ENCODE measurements at regions not wholly inside any gene's neighbourhood (a gene's known extent, or its start where the extent isn't known, plus 50 kb on each side); places are given as distances from the start of the nearest gene placed in this dataset.
"Not testable (repeated sequence)": the region's sequence is repeated elsewhere in the genome, so short reads cannot be mapped to it uniquely, and the experiment has no call there.

DNA sequence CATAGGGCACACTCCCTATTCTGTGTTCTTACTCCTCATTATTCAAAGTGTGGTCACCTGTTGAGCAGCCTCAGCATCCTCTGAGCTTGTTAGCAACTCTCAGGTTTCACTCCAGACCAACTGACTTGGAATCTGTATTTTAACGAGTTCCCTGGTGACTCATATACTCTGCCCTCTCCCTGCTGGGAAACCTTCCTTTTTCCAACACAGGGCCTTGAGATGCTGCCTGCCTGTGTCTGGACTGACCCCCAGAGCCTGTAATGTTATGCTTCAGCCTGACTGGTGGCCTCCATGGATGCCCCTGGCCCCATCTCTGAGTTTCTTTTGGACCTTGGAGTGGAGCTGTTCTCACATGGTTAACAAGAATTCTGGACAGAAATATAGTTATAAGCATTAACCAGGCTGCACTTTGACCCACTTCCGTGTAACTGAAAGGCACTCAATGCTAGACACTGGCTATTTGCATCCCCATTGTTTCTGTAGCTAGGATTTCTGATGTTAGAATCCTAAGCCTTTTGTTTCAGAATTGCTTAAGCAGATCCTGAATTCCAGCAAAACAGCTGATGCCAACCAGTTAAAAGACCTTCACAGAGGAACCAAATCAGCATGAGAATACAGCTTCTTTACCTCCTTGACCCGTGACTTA lies 262.6 kb downstream of the STIM2 start:
- no peak for DNase-seq

DNA sequence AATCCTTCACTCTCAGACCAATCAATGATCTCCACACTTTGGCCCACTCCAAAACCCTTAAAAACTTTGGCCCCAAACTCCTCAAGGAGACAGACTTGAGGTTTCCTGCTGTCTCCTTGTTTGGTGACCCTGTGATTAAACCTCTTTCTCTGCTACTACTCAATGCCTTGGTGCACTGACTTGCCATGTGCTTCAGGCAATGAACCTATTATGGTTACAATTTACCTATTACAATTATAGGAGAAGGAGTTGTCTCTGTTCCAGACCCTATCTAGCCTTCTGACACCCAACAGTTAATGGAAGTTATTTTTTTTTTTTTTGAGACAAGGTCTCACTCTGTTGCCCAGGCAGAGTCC lies 263.1 kb downstream of the STIM2 start:
- no peak for DNase-seq

DNA sequence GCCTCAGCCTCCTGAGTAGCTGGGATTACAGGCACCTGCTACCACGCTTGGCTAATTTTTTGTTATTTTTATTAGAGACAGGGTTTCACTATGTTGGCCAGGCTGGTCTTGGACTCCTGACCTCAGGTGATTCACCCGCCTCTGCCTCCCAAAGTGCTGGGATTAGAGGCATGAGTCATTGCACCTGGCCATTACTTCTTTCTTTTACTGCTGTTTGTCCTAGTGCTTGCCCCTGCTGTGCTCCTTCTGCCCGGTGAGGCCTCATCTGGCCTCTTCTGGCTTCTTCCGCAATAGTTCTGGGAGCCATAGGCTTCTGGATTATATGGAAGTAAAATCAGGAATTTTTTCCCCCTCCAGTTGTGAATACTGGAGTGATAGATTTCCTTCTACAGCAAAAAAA lies 266.3 kb downstream of the STIM2 start:
- DNase-seq = not testable (repeated sequence)

DNA sequence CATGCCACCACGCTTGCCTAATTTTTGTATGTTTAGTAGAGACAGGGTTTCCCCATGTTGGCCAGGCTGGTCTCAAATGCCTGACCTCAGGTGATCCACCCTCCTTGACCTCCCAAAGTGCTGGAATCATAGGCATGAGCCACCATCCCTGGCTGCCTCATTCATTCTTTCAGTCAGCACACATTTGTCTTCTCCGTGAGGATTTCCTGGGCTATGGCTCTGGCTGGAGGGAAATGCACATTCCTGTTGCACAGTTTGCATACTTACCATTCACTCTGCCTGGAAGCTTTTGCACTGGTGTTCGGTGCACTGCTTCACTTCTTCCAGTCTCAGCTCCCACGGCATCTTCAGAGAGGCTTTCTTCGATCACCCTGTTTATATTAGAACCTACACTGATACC lies 267.8 kb downstream of the STIM2 start:
- no peak for DNase-seq

DNA sequence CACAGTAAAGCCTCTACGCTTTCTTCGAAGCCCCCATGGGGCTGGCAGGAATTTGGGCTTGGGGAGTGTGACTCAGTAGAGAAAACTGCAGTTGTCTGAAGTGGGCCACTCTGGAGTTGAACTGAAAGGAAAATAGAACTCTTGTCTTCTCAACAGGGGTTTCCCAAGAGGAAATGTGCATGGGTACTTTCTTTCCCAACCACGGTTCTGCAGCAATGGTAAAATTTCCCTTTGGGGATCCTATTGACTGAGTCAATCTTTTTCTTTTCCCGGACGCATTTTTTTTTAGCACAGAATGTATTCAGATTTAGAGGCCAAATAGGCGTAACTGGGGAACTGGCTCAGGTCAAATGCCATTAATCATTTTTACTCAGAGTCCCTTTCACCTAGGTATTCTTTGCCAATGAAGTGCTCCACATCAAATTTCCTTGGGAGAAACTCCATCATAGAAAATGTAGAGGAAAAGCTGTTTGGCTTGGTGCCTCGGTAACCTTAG lies 269.3 kb downstream of the STIM2 start:
- DNase-seq = no peak

DNA sequence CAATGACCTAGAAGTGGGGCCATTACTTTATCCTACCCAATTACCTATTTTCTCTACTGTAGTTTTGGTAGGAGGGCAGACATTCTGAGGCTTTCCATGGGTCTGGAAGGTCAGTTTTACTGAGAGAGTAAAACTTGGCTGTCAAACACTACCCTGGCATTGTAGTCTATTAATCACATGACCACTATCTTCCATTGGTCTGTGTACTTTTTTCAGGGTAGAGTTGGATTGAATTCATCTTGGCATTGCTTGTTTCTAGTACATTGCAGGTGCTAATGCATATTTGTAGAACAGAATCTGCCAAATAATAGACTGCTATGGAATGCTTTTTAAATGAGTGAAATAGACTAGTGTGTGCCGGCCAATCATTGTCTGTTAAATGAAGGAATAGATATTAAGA lies 271.9 kb downstream of the STIM2 start:
- DNase-seq = no peak

DNA sequence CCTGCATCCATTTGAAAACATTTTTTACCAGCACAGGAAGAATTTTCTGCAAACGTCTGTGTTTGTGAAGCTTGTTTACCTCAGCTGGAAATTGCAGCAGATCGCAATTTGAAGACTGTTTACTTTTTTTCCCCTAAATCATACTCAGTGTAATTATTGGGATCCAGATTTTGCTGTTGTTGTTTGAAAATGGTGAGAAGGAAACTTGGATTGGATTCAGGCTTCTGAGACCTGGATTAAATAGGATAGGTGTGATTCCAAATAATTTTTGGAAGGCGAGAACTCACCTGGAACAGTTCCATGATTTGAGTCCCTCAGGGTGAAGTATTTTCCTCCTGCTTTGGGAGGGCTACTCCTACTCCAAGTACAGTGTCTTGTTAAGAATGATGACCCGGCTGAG lies 279.8 kb downstream of the STIM2 start:
- no peak for DNase-seq

DNA sequence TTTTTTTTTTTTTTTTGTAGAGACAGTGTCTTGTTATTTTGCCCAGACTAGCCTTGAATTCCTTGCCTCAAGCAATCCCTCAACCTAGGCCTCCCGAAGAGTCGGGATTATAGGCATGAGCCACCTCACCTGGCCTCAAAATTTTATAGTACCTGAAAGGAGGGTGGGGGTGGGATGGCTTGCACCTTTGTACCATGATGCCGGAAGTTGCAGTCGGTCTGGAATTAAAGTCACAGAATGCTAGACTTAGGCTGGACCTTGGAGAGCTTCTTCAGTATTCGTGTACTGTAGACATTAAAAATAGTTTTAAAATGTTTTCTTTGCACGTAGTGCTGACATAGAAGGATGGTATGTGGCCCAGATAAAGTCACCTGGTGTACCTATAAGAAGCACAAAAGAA lies 280.9 kb downstream of the STIM2 start:
- no peak for DNase-seq

DNA sequence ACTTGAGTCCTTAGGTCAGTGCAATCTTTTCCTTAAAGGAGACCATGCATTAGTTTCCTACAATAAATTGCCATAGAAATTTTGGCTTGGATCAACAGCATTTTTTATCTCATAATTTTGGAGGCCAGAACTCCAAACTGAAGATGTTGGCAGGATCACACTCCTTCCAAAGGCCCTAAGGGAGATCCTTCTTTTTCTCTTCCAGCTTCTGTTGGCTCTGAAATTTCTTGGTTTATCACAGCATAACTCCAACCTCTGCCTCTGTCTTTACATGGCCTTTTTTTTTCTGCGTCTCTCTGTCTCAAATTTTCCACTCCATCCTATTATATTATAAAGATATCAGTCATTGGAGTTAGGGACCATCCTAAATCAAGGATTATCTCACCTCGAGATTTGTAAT lies 282.2 kb downstream of the STIM2 start:
- DNase-seq = no peak

DNA sequence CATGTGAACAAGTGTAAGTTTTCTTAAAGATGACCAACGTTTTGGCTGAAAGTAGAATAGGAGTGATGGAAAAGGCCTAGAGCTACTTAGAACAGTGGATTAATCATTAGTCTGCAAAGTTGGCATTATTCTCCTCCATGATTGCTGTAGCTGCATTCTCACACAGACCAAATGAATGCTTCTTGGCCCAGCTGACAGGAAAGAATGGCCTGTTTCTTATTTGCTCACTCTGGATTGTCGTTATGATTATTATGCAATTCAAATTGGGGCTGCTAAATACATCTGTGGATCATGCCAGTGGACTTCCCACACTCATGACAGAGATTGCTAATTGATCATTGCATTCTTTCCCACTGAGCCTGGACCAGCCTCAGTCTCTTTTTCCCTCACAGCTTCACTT lies 285.0 kb downstream of the STIM2 start:
- no peak for DNase-seq

DNA sequence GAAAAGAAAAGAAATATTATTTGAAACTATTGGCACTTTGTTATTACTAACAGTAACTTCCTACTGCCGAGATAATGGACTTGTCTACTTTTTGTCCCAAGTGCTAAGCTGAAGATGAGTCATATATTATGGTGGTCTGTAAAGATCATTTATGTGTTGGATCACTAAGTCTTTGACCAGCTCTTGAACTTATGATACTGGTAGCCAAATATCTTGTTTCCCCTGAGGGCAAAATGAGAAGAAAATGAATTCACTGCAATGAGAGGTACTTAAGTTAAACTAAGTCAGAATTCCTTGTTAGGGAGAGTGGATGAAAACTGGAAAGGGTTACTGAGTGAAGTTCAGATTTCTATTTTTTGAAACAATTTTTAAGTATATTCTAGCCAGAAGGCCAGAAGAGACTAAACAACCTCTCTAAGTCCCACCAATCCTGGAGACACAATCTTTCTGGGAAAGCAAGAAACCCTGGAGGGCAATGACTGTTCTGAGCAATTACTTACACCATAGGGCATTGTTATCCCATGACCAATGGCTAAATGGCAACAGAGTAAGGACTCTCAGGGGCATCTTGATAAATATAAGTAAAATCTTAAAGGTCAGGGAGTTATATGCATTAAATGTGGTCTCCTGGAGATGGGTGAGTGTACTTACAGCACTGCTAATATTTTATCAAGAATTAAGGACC lies 287.7 kb downstream of the STIM2 start:
- no peak for DNase-seq

DNA sequence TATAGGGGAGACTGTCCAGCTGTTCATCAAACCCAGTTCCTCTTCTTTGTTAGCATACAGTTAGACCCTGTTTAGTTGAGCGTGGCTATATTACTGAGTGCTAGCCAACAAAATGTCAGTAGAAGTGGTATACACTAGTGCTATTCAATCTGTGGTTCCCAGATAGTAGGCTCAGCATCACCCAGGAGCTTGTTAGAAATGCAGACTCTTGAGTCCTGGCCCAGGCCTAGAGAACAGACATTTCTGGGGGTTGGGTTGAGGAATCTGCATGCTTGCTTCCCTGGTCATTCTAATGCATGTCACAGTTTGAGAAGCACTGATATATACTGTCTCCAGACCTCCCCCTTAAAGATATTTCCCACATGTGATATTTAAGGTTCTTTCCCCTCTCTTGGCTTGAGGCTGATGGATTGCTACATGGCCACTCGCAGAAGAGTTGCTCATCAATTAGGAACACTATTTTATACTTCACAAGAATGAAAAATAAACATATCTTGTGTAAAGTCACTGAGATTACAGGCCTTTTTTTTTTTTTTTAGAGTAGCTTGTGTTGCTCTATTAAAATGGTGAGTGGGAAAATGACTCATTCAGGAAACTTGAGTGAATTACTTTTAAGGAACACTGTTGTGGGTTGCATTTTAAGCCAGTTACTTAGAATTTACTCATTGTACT lies 289.0 kb downstream of the STIM2 start:
- no peak for DNase-seq

DNA sequence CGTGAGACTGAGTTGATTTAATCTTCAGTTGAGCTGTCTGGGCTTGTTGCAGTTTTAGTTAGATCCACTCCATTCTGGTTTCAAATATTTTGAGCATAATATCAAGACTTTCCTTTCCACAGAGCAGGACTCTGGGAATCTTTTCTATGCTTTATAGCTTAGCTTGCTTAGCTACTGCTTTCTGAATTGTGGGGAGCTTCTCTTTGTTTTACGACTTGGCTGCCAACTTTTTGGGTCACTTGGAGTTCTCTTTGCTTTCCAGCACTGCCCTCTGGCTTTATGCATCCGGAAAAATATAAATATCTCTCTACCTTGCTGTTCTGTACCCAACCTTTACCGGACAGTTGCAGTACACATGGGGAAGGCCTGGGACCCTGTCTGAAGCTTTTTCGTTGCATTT lies 292.1 kb downstream of the STIM2 start:
- no peak for DNase-seq

DNA sequence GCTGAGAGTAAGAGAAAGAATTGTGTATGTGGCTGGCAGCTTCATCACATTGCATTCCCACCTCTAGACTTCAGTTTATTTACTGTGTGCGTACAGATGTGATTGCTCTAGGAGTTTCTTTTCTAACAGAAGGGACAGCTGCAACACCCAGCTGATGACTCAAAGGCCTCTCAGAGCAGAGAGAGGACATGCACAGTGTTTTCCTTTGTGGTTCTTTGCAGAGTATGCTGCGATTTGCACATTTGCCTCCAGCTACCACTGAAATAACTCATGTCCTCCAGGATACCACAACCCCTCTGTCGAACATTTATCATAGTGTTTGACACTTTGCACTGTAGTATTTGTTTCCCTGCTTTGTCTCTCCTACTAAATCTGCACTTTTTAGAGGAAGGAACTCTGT lies 294.1 kb downstream of the STIM2 start:
- DNase-seq = no peak

DNA sequence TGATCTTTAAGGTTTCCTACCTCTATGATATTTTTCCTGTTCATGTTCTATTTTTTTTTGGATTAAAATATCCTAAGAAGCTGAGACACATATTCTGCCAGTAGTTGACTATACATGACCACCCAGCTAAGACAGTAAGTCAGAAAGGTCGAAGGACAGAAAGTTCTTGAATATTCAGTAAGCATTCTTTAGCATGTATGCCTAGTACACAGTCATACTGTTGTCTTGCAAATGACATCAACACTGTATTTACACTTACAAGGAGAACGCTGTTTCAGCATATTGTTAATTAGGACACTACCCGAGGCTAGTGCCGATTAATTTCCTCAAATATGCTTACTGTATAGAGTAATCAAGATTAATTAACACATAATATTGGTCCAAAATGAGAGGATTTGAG lies 300.6 kb downstream of the STIM2 start:
- no peak for DNase-seq

DNA sequence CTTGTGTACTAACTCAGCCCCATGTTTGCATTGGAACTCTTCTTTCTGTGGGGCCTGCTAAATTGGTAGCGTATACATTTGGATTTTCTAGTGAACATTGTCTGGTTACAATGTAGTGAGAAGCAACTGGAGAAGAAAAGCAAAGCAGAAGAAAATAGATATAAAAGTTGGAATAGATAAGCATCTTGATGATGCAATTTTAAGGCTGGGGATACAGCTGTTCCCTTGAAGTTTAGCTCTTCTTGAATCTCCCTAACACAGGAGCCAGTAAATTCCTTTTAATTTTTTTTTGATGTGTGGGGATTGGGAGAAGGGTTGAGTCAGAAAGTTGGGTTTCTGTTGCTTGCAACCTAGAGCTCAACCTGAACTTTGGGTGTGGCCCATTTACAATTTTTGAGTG lies 308.1 kb downstream of the STIM2 start:
- DNase-seq = no peak

DNA sequence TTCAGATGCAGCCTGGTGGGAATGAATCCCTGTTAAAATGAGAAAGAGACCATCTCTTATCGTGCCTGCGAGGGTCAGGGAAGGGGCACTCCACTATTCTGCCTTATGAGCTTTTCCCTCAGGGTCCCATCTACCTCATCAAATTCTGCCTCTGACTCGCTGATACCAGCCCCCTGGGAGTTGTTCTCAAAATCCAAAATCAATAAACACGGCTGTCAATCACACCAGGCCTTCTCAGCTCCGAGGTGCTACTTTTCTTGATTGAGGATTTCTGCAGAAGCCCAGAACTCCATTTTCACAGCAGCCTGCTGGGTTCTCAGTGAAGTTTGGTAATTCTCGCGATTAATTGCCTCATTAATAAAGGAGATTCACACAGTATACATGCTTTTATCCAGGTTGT lies 312.6 kb downstream of the STIM2 start:
- no peak for DNase-seq

DNA sequence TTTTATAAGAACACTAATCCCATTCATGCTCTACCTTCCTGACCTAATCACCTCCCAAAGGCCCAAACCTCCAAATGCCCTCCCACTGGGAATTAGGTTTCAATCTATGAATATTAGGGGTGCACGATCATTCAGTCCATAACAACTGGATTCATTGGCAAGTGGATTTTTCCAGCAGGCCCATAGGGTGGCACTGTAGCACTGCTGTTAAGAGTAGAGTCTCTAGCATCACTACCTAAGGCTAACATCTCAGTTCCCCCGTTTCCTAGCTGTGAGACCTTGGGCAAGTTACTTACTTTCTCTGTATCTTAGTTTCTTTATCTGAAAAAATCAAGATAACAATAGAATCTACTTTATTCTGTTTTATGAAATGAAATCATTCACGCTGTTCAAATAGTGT lies 315.8 kb downstream of the STIM2 start:
- no peak for DNase-seq

DNA sequence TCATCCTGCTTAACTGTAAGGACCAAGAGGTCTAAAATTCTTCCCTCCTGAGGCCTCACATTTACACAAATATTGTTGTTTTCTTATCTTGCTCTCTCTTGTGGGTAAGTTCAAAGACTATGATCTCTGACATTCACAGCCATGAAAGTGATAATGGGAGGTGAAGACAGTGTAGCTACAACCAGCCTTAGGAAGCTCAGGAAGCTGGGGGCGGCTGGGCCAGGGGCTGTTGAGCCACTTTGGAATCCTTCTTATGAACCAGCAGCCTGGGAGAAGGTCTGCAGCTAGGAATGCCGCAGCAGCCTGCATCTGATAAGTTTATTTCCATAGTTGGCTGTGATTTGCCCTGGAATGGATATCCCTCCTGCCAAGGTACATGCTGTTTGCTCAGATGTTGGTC lies 316.2 kb downstream of the STIM2 start:
- DNase-seq = no peak

DNA sequence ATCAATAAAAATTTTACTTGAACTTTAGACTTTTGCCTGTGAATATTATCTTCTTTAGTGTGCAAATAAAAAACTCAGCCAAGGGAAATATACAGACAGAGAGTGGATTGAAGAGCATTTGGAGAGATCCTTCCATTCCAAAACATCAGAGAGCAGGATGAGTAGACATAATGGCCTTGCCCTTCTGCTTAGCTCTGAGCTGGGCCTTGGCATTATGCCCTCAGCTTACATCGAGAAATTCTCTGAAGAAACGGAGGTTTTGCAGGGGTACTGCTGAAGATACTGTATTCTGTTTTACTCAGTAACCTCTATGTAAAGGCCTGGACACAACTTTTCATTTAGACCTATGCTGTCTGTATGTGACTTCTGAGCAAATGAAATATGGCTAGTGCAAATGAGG lies 317.4 kb downstream of the STIM2 start:
- no peak for DNase-seq

DNA sequence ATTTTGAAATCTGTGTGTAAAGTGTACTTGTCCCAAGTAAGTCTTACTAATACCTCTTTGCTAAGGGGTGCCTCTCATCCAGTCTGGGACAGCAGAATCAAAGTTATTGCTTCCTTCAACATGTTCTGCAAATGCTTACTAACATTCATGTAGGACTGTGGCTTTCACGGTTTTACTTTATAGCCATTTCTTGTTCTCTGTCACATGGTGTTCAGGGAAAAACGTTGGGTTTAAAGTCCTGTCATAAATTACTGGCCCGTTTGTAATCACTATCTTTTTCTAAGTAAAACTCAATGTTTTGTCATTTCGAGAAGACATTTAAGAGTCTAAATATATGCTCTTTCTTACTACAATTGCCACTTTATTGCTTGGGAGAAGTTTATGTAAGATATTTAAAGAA lies 321.1 kb downstream of the STIM2 start:
- DNase-seq = no peak

DNA sequence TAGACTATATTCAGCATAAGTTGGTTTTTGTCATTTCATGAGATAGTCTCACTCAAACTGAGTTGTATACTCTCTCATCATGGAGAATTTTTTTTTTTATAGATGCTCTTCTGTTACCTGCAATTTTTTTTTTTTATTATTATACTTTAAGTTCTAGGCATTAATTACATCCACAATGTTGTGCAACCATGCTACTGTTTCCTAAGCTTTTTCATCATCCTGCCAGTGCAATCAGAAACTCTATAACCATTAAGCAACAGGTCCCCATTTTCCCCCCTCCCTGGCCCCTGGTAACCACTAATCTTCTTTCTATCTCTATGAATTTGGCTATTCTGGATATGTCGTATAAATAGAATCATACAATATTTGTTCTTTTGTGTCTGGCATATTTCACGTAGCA lies 321.6 kb downstream of the STIM2 start:
- no peak for DNase-seq

DNA sequence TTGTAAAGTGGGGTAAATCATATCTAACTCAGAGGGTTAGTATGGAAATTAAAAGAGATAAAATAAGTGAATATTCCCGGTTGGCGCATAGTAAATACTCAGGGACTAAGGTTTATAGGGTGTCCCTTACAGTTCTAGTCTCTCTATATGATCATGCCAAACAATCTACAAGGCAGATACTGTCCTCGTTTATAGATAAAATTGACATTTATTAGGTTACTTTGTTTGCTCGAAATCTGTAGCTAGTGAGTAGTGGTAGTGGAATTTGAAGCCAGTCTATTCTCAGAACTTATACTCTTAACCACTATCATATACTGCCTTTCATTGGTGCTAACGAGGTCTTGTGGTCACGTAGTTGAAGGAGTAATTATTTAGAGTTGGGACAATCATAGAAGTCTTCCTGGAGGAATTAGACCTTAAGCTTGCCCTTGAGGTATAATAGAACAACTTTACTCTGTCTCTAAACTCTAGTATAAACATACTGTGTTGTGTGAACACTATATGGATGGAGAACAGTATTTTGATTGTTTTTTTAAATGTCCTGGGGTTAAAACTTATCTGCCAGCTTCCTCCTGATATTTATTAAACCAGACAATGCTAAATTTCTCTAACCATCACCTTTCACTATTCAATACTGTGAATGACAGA lies 324.0 kb downstream of the STIM2 start:
- no peak for DNase-seq

DNA sequence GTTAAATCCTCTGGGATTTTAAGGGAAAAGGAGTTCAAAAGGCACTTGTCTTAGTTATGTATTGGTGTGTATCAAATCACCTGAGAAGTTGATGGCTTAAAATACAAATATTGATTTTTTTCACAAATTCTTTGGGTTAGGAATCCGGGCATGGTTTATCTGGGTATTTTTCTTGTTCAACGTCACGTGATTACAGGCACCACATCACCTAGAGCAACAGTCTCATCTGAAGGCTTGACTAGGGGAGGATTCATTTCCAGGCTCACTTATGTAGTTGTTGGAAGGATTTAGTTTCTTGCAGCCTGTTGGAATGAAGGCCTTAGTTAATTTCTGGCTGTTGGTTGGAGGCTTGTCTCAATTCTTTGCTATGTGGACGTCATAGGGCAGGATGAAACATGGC lies 326.1 kb downstream of the STIM2 start:
- no peak for DNase-seq

All from activated effector memory CD4-positive, alpha-beta T cell treated with anti-CD3 and anti-CD28 coated beads, Interleukin-2, amount 50 U/mL, for 16 hours (primary cell).